Mucosa of gallbladder (tissue), 1 donor: ENCODE measurements at regions not wholly inside any gene's neighbourhood (a gene's known extent, or its start where the extent isn't known, plus 50 kb on each side); places are given as distances from the start of the nearest gene placed in this dataset.

Experiments
- DNase-seq: peaks from one replicate; pipeline ENCODE4 v3.0.0-alpha.2; 2020; ENCODE audit warnings: low spot score
- donor health status: DM: no; HTN: no; CAD: no.

GRCh38 chr13:30031488-30031887 is 181.1 kb upstream of the UBL3 start:
- DNase-seq: no peak

DNA sequence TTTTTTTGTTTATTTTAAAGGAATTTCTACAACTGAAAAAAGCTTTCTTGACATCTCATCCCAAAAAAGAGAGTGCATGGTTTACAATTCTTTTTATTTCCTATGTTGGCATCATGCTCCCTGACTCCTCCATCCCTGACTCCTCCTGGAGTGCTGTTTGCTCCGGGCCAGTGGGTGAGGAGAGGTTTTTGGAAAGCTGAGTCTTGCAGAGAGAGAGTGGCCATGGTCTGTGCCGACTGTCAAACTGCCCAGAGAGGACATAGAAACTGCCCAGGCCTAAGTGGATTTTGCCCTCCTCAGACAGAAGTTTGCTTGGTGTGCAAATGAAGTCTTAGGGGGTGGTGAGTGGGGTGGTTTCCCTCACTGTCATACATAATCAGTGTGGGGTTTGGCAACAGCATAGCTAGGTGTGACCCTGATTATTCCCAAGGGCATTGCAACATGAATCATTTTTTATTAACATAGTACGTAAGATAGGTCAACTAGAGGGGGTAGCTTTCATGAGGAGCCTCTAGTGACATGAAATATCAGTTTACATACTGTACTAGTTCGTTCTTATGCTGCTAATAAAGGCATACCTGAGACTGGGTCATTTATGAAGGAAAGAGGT is 179.8 kb upstream of the UBL3 start:
- no peak for DNase-seq

- DNase-seq: no peak
Measured at GRCh38 chr13:30027569-30028455, 177.4 kb upstream of the UBL3 start.

- DNase-seq: no peak
Measured at GRCh38 chr13:30026909-30027308, 176.5 kb upstream of the UBL3 start.

GRCh38 chr13:30026093-30026492 is 175.7 kb upstream of the UBL3 start:
- DNase-seq: peak; percentile 17

DNA sequence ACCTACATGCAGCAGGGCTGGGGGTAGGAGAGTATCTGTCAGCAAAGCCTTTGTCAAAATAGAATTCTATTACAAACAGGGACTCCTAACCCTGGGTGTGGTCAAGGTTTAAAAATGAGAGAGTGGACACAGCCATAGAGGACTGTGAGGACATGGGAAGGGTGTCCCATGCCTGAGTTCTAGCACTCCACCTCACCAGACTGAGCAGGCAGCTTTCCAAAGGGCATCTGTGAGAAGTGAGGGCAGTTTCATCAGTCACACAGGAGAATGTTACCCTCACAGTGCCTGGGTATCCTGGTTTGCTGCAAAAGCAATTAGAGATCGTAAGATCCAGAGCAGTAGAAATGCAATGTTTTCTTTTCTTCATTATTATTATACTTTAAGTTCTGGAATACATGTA is 174.9 kb upstream of the UBL3 start:
- no peak for DNase-seq

DNA sequence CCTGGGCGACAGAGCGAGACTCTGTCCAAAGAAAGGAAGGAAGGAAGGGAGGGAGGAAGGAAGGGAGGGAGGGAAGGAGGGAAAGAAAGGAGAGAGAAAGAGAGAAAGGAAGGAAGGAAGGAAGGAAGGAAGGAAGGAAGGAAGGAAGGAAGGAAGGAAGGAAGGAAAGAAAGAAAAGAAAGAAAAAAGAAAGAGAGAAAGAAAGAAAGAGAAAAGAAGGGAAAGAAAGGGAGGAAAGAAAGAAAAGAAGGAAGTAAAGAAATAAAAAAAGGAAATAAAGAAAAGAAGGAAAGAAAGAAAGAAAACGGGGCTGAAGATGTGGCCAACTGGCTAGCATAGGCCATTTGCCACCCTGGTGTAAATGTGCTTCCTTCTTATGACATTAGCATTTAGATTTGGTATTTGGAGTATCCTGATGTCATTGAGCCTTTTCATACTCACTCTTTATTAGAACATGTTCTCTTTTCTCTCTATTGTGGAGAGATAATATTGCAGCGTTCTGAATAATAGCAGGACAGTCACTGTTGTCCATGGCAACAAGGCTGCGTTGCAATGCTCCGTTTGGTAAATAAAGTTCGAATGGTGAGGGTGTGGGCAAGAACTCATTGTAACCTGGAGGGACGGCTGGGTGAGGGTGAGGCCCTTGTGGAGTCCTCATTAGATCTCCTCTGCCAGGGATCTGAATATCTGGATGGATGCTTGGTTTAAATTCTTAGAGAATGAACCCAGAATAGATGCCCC is 173.9 kb upstream of the UBL3 start:
- no peak for DNase-seq

DNA sequence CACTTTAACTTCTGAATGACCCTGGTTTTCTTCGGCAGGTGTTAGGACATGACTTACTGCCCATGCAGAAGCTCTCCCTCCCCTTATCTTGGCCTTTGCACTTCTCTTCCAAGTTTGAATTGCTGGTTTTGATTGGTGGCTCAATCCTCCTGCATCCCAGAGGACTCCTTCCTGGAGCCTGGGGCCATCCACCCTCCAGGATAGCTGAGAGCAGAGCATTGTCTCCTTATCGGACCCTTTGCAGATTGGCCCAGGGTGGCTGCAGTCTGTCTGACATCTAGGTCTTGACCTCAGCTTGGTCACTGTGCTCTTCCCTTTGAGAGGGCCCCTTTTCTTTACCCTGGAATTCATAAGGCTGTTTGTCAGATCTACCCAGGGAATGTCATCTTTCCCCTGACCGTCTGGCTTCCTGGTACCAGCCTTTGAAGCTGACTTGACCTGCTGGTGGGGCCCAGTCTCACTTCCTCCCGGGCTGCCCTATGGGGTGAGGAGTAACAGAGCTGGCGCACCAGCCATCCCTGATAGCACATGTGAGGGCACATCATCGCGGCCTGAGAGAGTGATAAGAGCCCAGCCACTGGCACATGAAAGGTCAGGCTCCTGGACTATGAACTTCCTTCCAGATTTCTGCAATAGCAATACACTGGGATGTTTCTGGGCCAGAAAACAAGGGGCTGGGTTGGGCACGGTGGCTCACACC is 172.9 kb upstream of the UBL3 start:
- DNase-seq: no peak

DNA sequence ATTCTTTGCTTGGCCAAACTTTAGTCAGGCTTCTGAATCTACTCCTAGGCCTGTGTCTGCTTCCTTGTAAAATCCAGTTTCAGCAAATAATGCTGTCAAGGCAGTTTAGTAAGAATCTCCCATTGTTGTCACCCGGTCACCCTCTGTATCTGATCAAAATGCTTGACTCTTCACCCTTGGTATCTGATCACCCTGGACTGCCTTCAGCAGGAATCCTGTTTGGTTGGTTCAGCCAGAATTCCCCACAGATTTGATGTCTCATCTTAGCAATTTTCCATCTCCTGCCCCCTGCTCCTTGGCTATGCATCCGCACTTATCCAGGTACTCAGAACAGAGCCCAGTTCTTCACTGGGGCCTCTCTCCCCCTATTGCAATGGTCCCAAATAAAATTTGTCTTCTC is 172.4 kb upstream of the UBL3 start:
- DNase-seq: no peak

DNA sequence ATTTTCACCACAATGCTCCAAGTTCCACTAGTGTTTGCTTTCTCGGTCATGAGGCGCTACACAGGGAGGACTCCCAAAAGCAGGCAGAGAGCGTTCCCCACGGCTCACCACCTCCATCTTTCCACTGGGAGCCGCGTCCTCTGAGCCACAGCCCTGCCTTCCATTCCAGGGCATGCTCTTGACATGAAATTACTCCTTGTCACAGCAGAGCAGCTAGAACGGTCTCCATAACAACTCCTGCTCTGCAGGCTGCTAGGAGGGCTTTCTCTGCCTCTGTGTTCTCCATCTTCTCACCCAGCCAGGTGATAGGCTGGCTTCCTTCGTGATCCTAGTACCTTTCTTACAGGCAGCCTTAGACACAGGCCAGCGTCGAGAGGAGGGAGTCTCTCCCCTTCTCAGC is 171.8 kb upstream of the UBL3 start:
- DNase-seq: no peak

GRCh38 chr13:30021611-30022010 is 171.2 kb upstream of the UBL3 start:
- DNase-seq: no peak

GRCh38 chr13:30020726-30021312 is 170.4 kb upstream of the UBL3 start:
- no peak for DNase-seq

- DNase-seq: no peak
Measured at GRCh38 chr13:30019648-30020626, 169.5 kb upstream of the UBL3 start.

DNA sequence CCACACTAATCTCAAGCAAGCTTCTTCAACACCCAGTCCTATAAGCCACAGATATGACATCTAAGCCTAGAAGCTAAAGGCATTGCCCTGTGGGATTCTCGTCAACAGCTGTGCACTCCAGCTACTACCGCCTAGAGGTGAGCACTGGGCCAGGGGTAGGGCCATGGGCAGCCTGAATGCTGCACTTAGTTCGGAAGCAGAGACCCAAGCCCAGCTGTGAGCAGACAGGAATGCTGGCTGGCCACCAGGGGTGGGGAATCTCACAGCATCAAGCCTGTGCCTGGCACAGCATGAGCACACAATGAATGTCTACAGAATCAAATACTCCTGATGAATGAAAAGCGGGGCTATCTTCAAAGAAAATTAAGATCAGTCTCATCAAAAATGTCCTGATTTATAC is 167.5 kb upstream of the UBL3 start:
- no peak for DNase-seq

DNA sequence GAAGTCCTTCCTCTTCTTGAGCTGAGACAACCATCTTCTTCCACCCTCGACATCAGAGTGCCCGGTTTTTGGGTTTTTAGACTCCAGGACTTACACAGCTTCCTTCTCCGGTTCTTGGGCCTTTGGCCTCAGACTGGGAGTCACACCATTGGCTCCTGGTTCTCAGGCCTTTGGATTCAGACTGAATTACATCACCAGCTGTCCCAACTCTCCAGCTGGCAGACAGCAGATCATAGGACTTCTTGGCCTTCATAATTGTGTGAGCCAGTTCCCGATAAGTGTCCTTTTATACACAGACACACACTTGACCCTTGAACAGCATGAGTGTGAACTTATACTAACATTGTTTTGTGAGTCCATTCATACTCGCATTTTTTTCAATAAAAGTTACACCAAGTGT is 166.0 kb upstream of the UBL3 start:
- DNase-seq: no peak

- no peak for DNase-seq
Measured at GRCh38 chr13:30009411-30009810, 159.0 kb upstream of the UBL3 start.

GRCh38 chr13:30006246-30006645 is 155.8 kb upstream of the UBL3 start:
- no peak for DNase-seq

DNA sequence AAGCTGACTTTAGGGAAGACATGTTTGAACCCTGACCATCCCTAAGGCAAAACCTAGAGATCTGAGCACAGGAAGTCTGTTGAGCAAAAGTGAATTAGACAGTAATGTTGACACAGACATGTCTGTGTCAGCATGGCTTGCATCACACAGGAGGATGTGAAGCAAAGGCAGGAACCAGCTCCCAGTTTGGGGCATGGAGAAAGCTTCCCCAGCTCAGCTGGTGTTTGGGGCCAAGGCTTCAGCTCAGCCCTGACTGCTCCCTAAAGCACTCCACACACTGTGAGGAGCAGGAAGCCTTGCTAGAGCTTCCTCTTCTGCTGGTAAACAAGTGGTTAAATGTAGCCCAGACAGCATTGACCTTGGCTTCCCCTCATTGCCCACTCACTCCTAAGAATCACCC is 153.8 kb upstream of the UBL3 start:
- no peak for DNase-seq

GRCh38 chr13:30002577-30002976 is 152.2 kb upstream of the UBL3 start:
- no peak for DNase-seq

- DNase-seq: no peak
Measured at GRCh38 chr13:30000370-30000765, 150.0 kb upstream of the UBL3 start.
